ENCODE measurements at regions not wholly inside any gene's neighbourhood (a gene's known extent, or its start where the extent isn't known, plus 50 kb on each side); places are given as distances from the start of the nearest gene placed in this dataset.

- no peak overlapping the region for H3K27ac ChIP-seq (ENCODE audit: low read length)
- Mint-ChIP-seq H3K36me3 (no peaks in the 10 kb centered on the region), H3K4me3 (no peak overlapping the region), H3K9me3 (peaks cover 0 to 3% of the 10 kb centered on the region in 2 donors), H3K27ac (no peak overlapping the region), H3K27me3 (ENCODE audit: low read depth in 2 of 2) (no peaks in the 10 kb centered on the region), H3K4me1 (no peaks in the 10 kb centered on the region)
- H3K27me3 ChIP-seq (ENCODE audit: control insufficient read depth, insufficient read depth, low read length) = no peaks in the 10 kb centered on the region
- DNase-seq (no peak), ATAC-seq (no peak)
- H3K9me3 ChIP-seq (ENCODE audit: control insufficient read depth, insufficient read depth, low read length) = no peaks in the 10 kb centered on the region
- intact Hi-C loops (cut with micrococcal nuclease) = no loop called here
- H3K4me3 ChIP-seq (ENCODE audit: low read length) = no peak overlapping the region
- TF ChIP-seq CTCF (IDR thresholded peaks at IDR 0.05) = no peak
- 76% methylated on average over 8 of the region's 11 CpGs for WGBS (ENCODE audit: insufficient coverage)
- H3K36me3 ChIP-seq (ENCODE audit: control insufficient read depth, insufficient read depth, low read length) = no peaks in the 10 kb centered on the region
- no peaks in the 10 kb centered on the region for H3K4me1 ChIP-seq (ENCODE audit: control insufficient read depth, insufficient read depth, low read length)
Observed at GRCh38 chr5:6108981-6109825, 269.1 kb downstream of the MED10 start.

- WGBS (ENCODE audit: insufficient coverage) = 90% methylated on average over 4 of the region's 5 CpGs
Observed at GRCh38 chr5:6108540-6108848, 269.9 kb downstream of the MED10 start.

GRCh38 chr5:6107675-6108539, 270.4 kb downstream of the MED10 start:
- Histone ChIP-seq H3K27ac (ENCODE audit: low read length) (no peak overlapping the region), H3K27me3 (ENCODE audit: control insufficient read depth, insufficient read depth, low read length) (no peaks in the 10 kb centered on the region), H3K9me3 (ENCODE audit: control insufficient read depth, insufficient read depth, low read length) (no peaks in the 10 kb centered on the region), H3K4me1 (ENCODE audit: control insufficient read depth, insufficient read depth, low read length) (no peaks in the 10 kb centered on the region), H3K36me3 (ENCODE audit: control insufficient read depth, insufficient read depth, low read length) (no peaks in the 10 kb centered on the region), H3K4me3 (ENCODE audit: low read length) (no peak overlapping the region)
- no peaks in the 10 kb centered on the region for H3K27me3 Mint-ChIP-seq (ENCODE audit: low read depth in 2 of 2)
- no peaks in the 10 kb centered on the region for H3K4me1 Mint-ChIP-seq
- TF ChIP-seq CTCF (IDR thresholded peaks at IDR 0.05) = no peak
- WGBS (ENCODE audit: insufficient coverage) = 72% methylated on average over 11 of the region's 13 CpGs
- ATAC-seq = no peak
- no peak overlapping the region for H3K27ac Mint-ChIP-seq
- intact Hi-C loops (cut with micrococcal nuclease) = no loop called here
- H3K9me3 Mint-ChIP-seq = no peaks in the 10 kb centered on the region
- DNase-seq = no peak
- no peaks in the 10 kb centered on the region for H3K36me3 Mint-ChIP-seq
- H3K4me3 Mint-ChIP-seq = no peak overlapping the region

More at GRCh38 chr5:6108540-6108848, 269.9 kb downstream of the MED10 start:
- no peaks in the 10 kb centered on the region for H3K4me1 ChIP-seq (ENCODE audit: control insufficient read depth, insufficient read depth, low read length)
- intact Hi-C loops (cut with micrococcal nuclease) = no loop called here
- no peak overlapping the region for H3K27ac ChIP-seq (ENCODE audit: low read length)
- Mint-ChIP-seq H3K9me3 (no peaks in the 10 kb centered on the region), H3K27me3 (ENCODE audit: low read depth in 2 of 2) (no peaks in the 10 kb centered on the region), H3K4me1 (no peaks in the 10 kb centered on the region), H3K4me3 (no peak overlapping the region), H3K36me3 (no peaks in the 10 kb centered on the region), H3K27ac (no peak overlapping the region)
- H3K36me3 ChIP-seq (ENCODE audit: control insufficient read depth, insufficient read depth, low read length) = no peaks in the 10 kb centered on the region
- no peaks in the 10 kb centered on the region for H3K27me3 ChIP-seq (ENCODE audit: control insufficient read depth, insufficient read depth, low read length)
- no peak for TF ChIP-seq CTCF (IDR thresholded peaks at IDR 0.05)
- ATAC-seq (no peak), DNase-seq (no peak)
- H3K4me3 ChIP-seq (ENCODE audit: low read length) = no peak overlapping the region
- no peaks in the 10 kb centered on the region for H3K9me3 ChIP-seq (ENCODE audit: control insufficient read depth, insufficient read depth, low read length)
